ENCODE measurements at regions not wholly inside any gene's neighbourhood (a gene's known extent, or its start where the extent isn't known, plus 50 kb on each side); places are given as distances from the start of the nearest gene placed in this dataset.
A peak's percentile ranks its signal among the peaks of the same experiment; 100 is the strongest.

DNA sequence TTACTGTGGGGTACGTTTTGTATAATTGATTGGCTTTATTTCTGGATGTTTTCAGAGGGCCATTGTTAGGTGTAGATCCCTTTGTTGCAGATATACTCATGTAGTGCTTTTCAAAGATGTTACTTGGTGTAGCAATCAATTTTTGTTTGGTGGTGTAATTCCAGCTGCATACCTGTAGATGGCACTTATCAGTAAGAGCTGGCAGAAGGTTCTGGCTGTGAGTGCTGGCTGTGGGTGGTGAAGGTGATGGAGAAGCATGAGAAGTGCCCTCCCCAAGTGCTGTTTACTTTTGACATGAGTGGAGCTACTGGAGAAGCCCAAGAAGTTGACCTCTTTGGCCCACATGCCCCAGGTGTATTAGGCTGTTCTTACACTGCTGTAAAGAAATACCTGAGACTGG is 1074.9 kb downstream of the FAM181B start:
- no peak for TF ChIP-seq CEBPB (IDR thresholded peaks at IDR 0.05)
- no peak for TF ChIP-seq TCF12 (IDR thresholded peaks at IDR 0.05; ENCODE audit: low read depth)
- TF ChIP-seq FOXM1 (IDR thresholded peaks at IDR 0.05; ENCODE audit: borderline replicate concordance, low read depth), result no peak
- TF ChIP-seq, protein P1, sequence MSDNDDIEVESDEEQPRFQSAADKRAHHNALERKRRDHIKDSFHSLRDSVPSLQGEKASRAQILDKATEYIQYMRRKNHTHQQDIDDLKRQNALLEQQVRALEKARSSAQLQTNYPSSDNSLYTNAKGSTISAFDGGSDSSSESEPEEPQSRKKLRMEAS (IDR thresholded peaks at IDR 0.05), result no peak
- TF ChIP-seq RAD21 (IDR thresholded peaks at IDR 0.05; ENCODE audit: low read depth), result peak; percentile 24
- no peak for TF ChIP-seq TEAD4 (IDR thresholded peaks at IDR 0.05)
- TF ChIP-seq, protein P2, sequence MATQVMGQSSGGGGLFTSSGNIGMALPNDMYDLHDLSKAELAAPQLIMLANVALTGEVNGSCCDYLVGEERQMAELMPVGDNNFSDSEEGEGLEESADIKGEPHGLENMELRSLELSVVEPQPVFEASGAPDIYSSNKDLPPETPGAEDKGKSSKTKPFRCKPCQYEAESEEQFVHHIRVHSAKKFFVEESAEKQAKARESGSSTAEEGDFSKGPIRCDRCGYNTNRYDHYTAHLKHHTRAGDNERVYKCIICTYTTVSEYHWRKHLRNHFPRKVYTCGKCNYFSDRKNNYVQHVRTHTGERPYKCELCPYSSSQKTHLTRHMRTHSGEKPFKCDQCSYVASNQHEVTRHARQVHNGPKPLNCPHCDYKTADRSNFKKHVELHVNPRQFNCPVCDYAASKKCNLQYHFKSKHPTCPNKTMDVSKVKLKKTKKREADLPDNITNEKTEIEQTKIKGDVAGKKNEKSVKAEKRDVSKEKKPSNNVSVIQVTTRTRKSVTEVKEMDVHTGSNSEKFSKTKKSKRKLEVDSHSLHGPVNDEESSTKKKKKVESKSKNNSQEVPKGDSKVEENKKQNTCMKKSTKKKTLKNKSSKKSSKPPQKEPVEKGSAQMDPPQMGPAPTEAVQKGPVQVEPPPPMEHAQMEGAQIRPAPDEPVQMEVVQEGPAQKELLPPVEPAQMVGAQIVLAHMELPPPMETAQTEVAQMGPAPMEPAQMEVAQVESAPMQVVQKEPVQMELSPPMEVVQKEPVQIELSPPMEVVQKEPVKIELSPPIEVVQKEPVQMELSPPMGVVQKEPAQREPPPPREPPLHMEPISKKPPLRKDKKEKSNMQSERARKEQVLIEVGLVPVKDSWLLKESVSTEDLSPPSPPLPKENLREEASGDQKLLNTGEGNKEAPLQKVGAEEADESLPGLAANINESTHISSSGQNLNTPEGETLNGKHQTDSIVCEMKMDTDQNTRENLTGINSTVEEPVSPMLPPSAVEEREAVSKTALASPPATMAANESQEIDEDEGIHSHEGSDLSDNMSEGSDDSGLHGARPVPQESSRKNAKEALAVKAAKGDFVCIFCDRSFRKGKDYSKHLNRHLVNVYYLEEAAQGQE (IDR thresholded peaks at IDR 0.05; ENCODE audit: low read depth), result no peak

Measured in Ishikawa (cell line).